ENCODE measurements at regions not wholly inside any gene's neighbourhood (a gene's known extent, or its start where the extent isn't known, plus 50 kb on each side); places are given as distances from the start of the nearest gene placed in this dataset.

- Histone ChIP-seq H4K91ac (ENCODE audit: low read length) (no peak overlapping the region), H3K27ac (ENCODE audit: low read length, poor library complexity, severe bottlenecking) (no peak overlapping the region), H3K14ac (ENCODE audit: low read length in 2 of 2) (no peak overlapping the region), H3K18ac (ENCODE audit: low read depth in 1 of 2, low read length in 2 of 2) (no peak overlapping the region), H3K27me3 (ENCODE audit: control insufficient read depth in 1 of 2, insufficient read depth in 1 of 2, low read length in 2 of 2) (no peaks in the 10 kb centered on the region), H4K8ac (ENCODE audit: low read length) (no peak overlapping the region), H2BK5ac (ENCODE audit: low read depth, low read length, poor library complexity, severe bottlenecking) (no peak overlapping the region), H3K4me3 (ENCODE audit: insufficient read depth in 1 of 2, low read depth in 1 of 2, low read length in 2 of 2) (no peak overlapping the region), H2AK5ac (ENCODE audit: low read length, severe bottlenecking) (no peak overlapping the region), H3K79me1 (replicated peaks; ENCODE audit: low read length, poor library complexity, severe bottlenecking) (no peaks in the 10 kb centered on the region), H3K36me3 (ENCODE audit: control insufficient read depth in 1 of 2, insufficient read depth in 2 of 2, low read depth in 1 of 2, low read length in 2 of 2) (no peaks in the 10 kb centered on the region), H3K4ac (ENCODE audit: low read depth in 1 of 2, low read length in 2 of 2) (no peak overlapping the region), H3K23ac (ENCODE audit: low read length in 2 of 2) (no peak overlapping the region), H2AFZ (ENCODE audit: low read depth, low read length) (no peak overlapping the region), H3K4me2 (ENCODE audit: low read length, poor library complexity, severe bottlenecking) (no peak overlapping the region), H3K9ac (ENCODE audit: low read length) (no peak overlapping the region), H3K9me3 (ENCODE audit: control insufficient read depth, low read length) (no peaks in the 10 kb centered on the region), H3K4me1 (ENCODE audit: control insufficient read depth, insufficient read depth, low read depth, low read length) (no peaks in the 10 kb centered on the region), H2BK12ac (ENCODE audit: low read length in 2 of 2) (no peak overlapping the region), H2BK120ac (ENCODE audit: low read depth, low read length) (no peak overlapping the region), H2BK15ac (ENCODE audit: low read depth, poor library complexity, severe bottlenecking) (no peak overlapping the region)
- WGBS = 95% methylated on average over 1 of the region's 2 CpGs
- DNase-seq = no peak
Measured at GRCh38 chr6:79396625-79397024, 140.6 kb downstream of the LCA5 start.

- H2BK120ac ChIP-seq (ENCODE audit: low read depth, low read length) = no peak overlapping the region
- H3K14ac ChIP-seq (ENCODE audit: low read length in 2 of 2) = no peak overlapping the region
- no peak overlapping the region for H3K4ac ChIP-seq (ENCODE audit: low read depth in 1 of 2, low read length in 2 of 2)
- no peak overlapping the region for H3K18ac ChIP-seq (ENCODE audit: low read depth in 1 of 2, low read length in 2 of 2)
- H3K9me3 ChIP-seq (ENCODE audit: control insufficient read depth, low read length) = no peaks in the 10 kb centered on the region
- no peak overlapping the region for H4K91ac ChIP-seq (ENCODE audit: low read length)
- H3K9ac ChIP-seq (ENCODE audit: low read length) = no peak overlapping the region
- H3K4me3 ChIP-seq (ENCODE audit: insufficient read depth in 1 of 2, low read depth in 1 of 2, low read length in 2 of 2) = no peak overlapping the region
- WGBS = 93% methylated on average over 3 of the region's 3 CpGs
- H3K27me3 ChIP-seq (ENCODE audit: control insufficient read depth in 1 of 2, insufficient read depth in 1 of 2, low read length in 2 of 2) = no peaks in the 10 kb centered on the region
- H4K8ac ChIP-seq (ENCODE audit: low read length) = no peak overlapping the region
- no peak overlapping the region for H3K4me2 ChIP-seq (ENCODE audit: low read length, poor library complexity, severe bottlenecking)
- no peaks in the 10 kb centered on the region for H3K4me1 ChIP-seq (ENCODE audit: control insufficient read depth, insufficient read depth, low read depth, low read length)
- H3K79me1 ChIP-seq (replicated peaks; ENCODE audit: low read length, poor library complexity, severe bottlenecking) = no peaks in the 10 kb centered on the region
- H2BK15ac ChIP-seq (ENCODE audit: low read depth, poor library complexity, severe bottlenecking) = no peak overlapping the region
- H3K36me3 ChIP-seq (ENCODE audit: control insufficient read depth in 1 of 2, insufficient read depth in 2 of 2, low read depth in 1 of 2, low read length in 2 of 2) = no peaks in the 10 kb centered on the region
- H2AK5ac ChIP-seq (ENCODE audit: low read length, severe bottlenecking) = no peak overlapping the region
- no peak overlapping the region for H3K23ac ChIP-seq (ENCODE audit: low read length in 2 of 2)
- H2BK5ac ChIP-seq (ENCODE audit: low read depth, low read length, poor library complexity, severe bottlenecking) = no peak overlapping the region
- H3K27ac ChIP-seq (ENCODE audit: low read length, poor library complexity, severe bottlenecking) = no peak overlapping the region
- no peak for DNase-seq
- H2BK12ac ChIP-seq (ENCODE audit: low read length in 2 of 2) = no peak overlapping the region
- no peak overlapping the region for H2AFZ ChIP-seq (ENCODE audit: low read depth, low read length)
Measured at GRCh38 chr6:79394690-79395089, 142.5 kb downstream of the LCA5 start.

GRCh38 chr6:79392094-79392493 is 145.1 kb downstream of the LCA5 start:
- no peak overlapping the region for H2AK5ac ChIP-seq (ENCODE audit: low read length, severe bottlenecking)
- WGBS = no CpG with 5 or more reads among the region's 3 CpGs
- no peak overlapping the region for H3K27ac ChIP-seq (ENCODE audit: low read length, poor library complexity, severe bottlenecking)
- H3K79me1 ChIP-seq (replicated peaks; ENCODE audit: low read length, poor library complexity, severe bottlenecking) = no peaks in the 10 kb centered on the region
- H2BK15ac ChIP-seq (ENCODE audit: low read depth, poor library complexity, severe bottlenecking) = no peak overlapping the region
- H3K18ac ChIP-seq (ENCODE audit: low read depth in 1 of 2, low read length in 2 of 2) = no peak overlapping the region
- H4K91ac ChIP-seq (ENCODE audit: low read length) = no peak overlapping the region
- no peak overlapping the region for H3K4me3 ChIP-seq (ENCODE audit: insufficient read depth in 1 of 2, low read depth in 1 of 2, low read length in 2 of 2)
- H4K8ac ChIP-seq (ENCODE audit: low read length) = no peak overlapping the region
- H2BK5ac ChIP-seq (ENCODE audit: low read depth, low read length, poor library complexity, severe bottlenecking) = no peak overlapping the region
- H2AFZ ChIP-seq (ENCODE audit: low read depth, low read length) = no peak overlapping the region
- no peak overlapping the region for H3K4ac ChIP-seq (ENCODE audit: low read depth in 1 of 2, low read length in 2 of 2)
- no peak overlapping the region for H2BK12ac ChIP-seq (ENCODE audit: low read length in 2 of 2)
- no peak overlapping the region for H3K9ac ChIP-seq (ENCODE audit: low read length)
- no peaks in the 10 kb centered on the region for H3K36me3 ChIP-seq (ENCODE audit: control insufficient read depth in 1 of 2, insufficient read depth in 2 of 2, low read depth in 1 of 2, low read length in 2 of 2)
- no peak overlapping the region for H2BK120ac ChIP-seq (ENCODE audit: low read depth, low read length)
- H3K9me3 ChIP-seq (ENCODE audit: control insufficient read depth, low read length) = no peaks in the 10 kb centered on the region
- no peak overlapping the region for H3K23ac ChIP-seq (ENCODE audit: low read length in 2 of 2)
- no peaks in the 10 kb centered on the region for H3K4me1 ChIP-seq (ENCODE audit: control insufficient read depth, insufficient read depth, low read depth, low read length)
- DNase-seq = no peak
- H3K14ac ChIP-seq (ENCODE audit: low read length in 2 of 2) = no peak overlapping the region
- H3K27me3 ChIP-seq (ENCODE audit: control insufficient read depth in 1 of 2, insufficient read depth in 1 of 2, low read length in 2 of 2) = no peaks in the 10 kb centered on the region
- no peak overlapping the region for H3K4me2 ChIP-seq (ENCODE audit: low read length, poor library complexity, severe bottlenecking)

- no peaks in the 10 kb centered on the region for H3K9me3 ChIP-seq (ENCODE audit: control insufficient read depth, low read length)
- H2AK5ac ChIP-seq (ENCODE audit: low read length, severe bottlenecking) = no peak overlapping the region
- H3K18ac ChIP-seq (ENCODE audit: low read depth in 1 of 2, low read length in 2 of 2) = no peak overlapping the region
- no peaks in the 10 kb centered on the region for H3K27me3 ChIP-seq (ENCODE audit: control insufficient read depth in 1 of 2, insufficient read depth in 1 of 2, low read length in 2 of 2)
- H3K23ac ChIP-seq (ENCODE audit: low read length in 2 of 2) = no peak overlapping the region
- H2BK120ac ChIP-seq (ENCODE audit: low read depth, low read length) = no peak overlapping the region
- H2BK5ac ChIP-seq (ENCODE audit: low read depth, low read length, poor library complexity, severe bottlenecking) = no peak overlapping the region
- WGBS = no CpG with 5 or more reads among the region's 1 CpG
- H2AFZ ChIP-seq (ENCODE audit: low read depth, low read length) = no peak overlapping the region
- H2BK15ac ChIP-seq (ENCODE audit: low read depth, poor library complexity, severe bottlenecking) = no peak overlapping the region
- H4K8ac ChIP-seq (ENCODE audit: low read length) = no peak overlapping the region
- no peaks in the 10 kb centered on the region for H3K79me1 ChIP-seq (replicated peaks; ENCODE audit: low read length, poor library complexity, severe bottlenecking)
- H3K4me1 ChIP-seq (ENCODE audit: control insufficient read depth, insufficient read depth, low read depth, low read length) = no peaks in the 10 kb centered on the region
- H4K91ac ChIP-seq (ENCODE audit: low read length) = no peak overlapping the region
- no peak overlapping the region for H3K4ac ChIP-seq (ENCODE audit: low read depth in 1 of 2, low read length in 2 of 2)
- DNase-seq = no peak
- no peaks in the 10 kb centered on the region for H3K36me3 ChIP-seq (ENCODE audit: control insufficient read depth in 1 of 2, insufficient read depth in 2 of 2, low read depth in 1 of 2, low read length in 2 of 2)
- H3K9ac ChIP-seq (ENCODE audit: low read length) = no peak overlapping the region
- no peak overlapping the region for H3K4me2 ChIP-seq (ENCODE audit: low read length, poor library complexity, severe bottlenecking)
- no peak overlapping the region for H3K14ac ChIP-seq (ENCODE audit: low read length in 2 of 2)
- H2BK12ac ChIP-seq (ENCODE audit: low read length in 2 of 2) = no peak overlapping the region
- H3K27ac ChIP-seq (ENCODE audit: low read length, poor library complexity, severe bottlenecking) = no peak overlapping the region
- no peak overlapping the region for H3K4me3 ChIP-seq (ENCODE audit: insufficient read depth in 1 of 2, low read depth in 1 of 2, low read length in 2 of 2)
Measured at GRCh38 chr6:79391480-79391879, 145.8 kb downstream of the LCA5 start.
